ENCODE measurements at regions not wholly inside any gene's neighbourhood (a gene's known extent, or its start where the extent isn't known, plus 50 kb on each side); places are given as distances from the start of the nearest gene placed in this dataset.

DNA sequence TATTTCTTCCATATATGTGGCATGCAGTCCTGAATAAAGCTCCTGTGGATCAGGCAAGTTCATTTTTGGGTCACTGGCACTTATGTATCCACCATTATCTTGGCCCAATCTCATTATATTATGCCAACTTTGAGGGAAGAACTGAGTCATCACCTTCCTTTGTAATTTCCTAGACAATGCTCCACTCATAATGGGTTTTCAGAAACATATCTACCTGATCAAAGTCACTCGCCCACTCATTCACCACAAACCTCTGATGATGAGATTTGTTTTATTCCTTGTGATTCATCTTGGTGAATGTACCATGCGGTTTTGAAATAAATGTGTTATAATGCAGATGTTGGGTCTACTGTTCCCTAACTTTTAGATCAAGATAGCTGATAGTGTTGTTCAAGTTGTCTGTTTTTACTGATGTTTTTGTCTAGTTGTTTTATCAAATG lies 525.8 kb downstream of the KIF20B start:
- no peak for TF ChIP-seq CTCF (IDR thresholded peaks at IDR 0.05; ENCODE audit: insufficient read depth, low read depth, low read length)
- TF ChIP-seq EZH2 (IDR thresholded peaks at IDR 0.05; ENCODE audit: insufficient read depth, low read length): no peak
